GM23248 (cell line): ENCODE measurements at regions not wholly inside any gene's neighbourhood (a gene's known extent, or its start where the extent isn't known, plus 50 kb on each side); places are given as distances from the start of the nearest gene placed in this dataset.

Experiments used
- DNase-seq: peaks from one replicate; pipeline ENCODE4 v3.0.0-alpha.2; 2015
- H2AFZ ChIP-seq: fragments of 200-600 bp; sonication (generic); 2 replicates; pipeline ENCODE4 v1.6.1; 2016; ENCODE audit warnings: antibody characterized with exemption
- H3F3A ChIP-seq: fragments of 200-600 bp; sonication (generic); 2 replicates; pipeline ENCODE4 v1.6.1; 2016; ENCODE audit warnings: mild to moderate bottlenecking, antibody characterized with exemption, mixed run types; ENCODE audit not compliant: insufficient read depth
- H3K27ac ChIP-seq: fragments of 200-600 bp; sonication (generic); 2 replicates; pipeline ENCODE4 v1.5.1; 2016; ENCODE audit warnings: mild to moderate bottlenecking
- H3K27me3 ChIP-seq: fragments of 200-600 bp; sonication (generic); replicated peaks from 2 replicates; pipeline ENCODE4 v1.6.1; 2016; ENCODE audit warnings: mild to moderate bottlenecking; ENCODE audit not compliant: insufficient read depth
- H3K36me3 ChIP-seq: fragments of 200-600 bp; sonication (generic); 2 replicates; pipeline ENCODE4 v1.6.1; 2016; ENCODE audit warnings: low read depth, mild to moderate bottlenecking
- H3K4me1 ChIP-seq: fragments of 200-600 bp; sonication (generic); 2 replicates; pipeline ENCODE4 v1.6.1; 2016; ENCODE audit warnings: mild to moderate bottlenecking; ENCODE audit not compliant: insufficient read depth
- H3K4me2 ChIP-seq: fragments of 200-600 bp; sonication (generic); one replicate; pipeline ENCODE4 v1.6.1; 2016; ENCODE audit warnings: mild to moderate bottlenecking; ENCODE audit not compliant: unreplicated experiment
- H3K4me3 ChIP-seq: fragments of 200-600 bp; sonication (generic); 2 replicates; pipeline ENCODE4 v1.5.1; 2016; ENCODE audit warnings: mild to moderate bottlenecking
- H3K79me2 ChIP-seq: fragments of 200-600 bp; sonication (generic); 2 replicates; pipeline ENCODE4 v1.6.1; 2016; ENCODE audit warnings: mild to moderate bottlenecking; ENCODE audit not compliant: insufficient read depth
- H3K9ac ChIP-seq: fragments of 200-600 bp; sonication (generic); 2 replicates; pipeline ENCODE4 v1.6.1; 2016; ENCODE audit warnings: mild to moderate bottlenecking
- H3K9me2 ChIP-seq: fragments of 200-600 bp; sonication (generic); 2 replicates; pipeline ENCODE4 v1.6.1; 2016; ENCODE audit warnings: mixed run types, mild to moderate bottlenecking, moderate library complexity; ENCODE audit not compliant: insufficient read depth
- H3K9me3 ChIP-seq: fragments of 200-600 bp; sonication (generic); one replicate; pipeline ENCODE4 v1.6.1; 2017; ENCODE audit warnings: low read depth
- H4K20me1 ChIP-seq: fragments of 200-600 bp; sonication (generic); 2 replicates; pipeline ENCODE4 v1.6.0; 2016; ENCODE audit not compliant: insufficient read depth
- EZH2 ChIP-seq: fragments of 200-600 bp; sonication (generic); IDR thresholded peaks from 2 replicates; pipeline ENCODE4 v1.6.1; 2018; ENCODE audit warnings: antibody characterized with exemption, mild to moderate bottlenecking; ENCODE audit not compliant: insufficient read depth, poor library complexity, severe bottlenecking
- EZH2phosphoT487 ChIP-seq: fragments of 200-600 bp; sonication (generic); IDR thresholded peaks from 2 replicates; pipeline ENCODE4 v1.6.1; 2018; ENCODE audit warnings: antibody characterized with exemption, moderate library complexity, mild to moderate bottlenecking, low read depth; ENCODE audit not compliant: insufficient read depth
- WGBS, 2 experiments: methylation state at CpG; one replicate each; pipeline ENCODE4 v1.1.6; 2015 to 2017; ENCODE audit warnings: low lambda C conversion rate in 2 of 2, low coverage in 1 of 2; ENCODE audit errors: missing lambda C conversion rate in 2 of 2; 5-methylcytosine and 5-hydroxymethylcytosine counted together
- in situ Hi-C: fragments of 300-500 bp; cut with MboI; formaldehyde crosslinking; loops from 2 replicates; pipeline ENCODE4 v1.15.0; 2020

- no peak overlapping the region for H3K4me3 ChIP-seq
- H2AFZ ChIP-seq: no peak overlapping the region
- H3K27me3 ChIP-seq: peaks cover 6% of the 10 kb centered on the region
- H3K27ac ChIP-seq: no peak overlapping the region
- 97% methylated on average over 7 of the region's 7 CpGs for WGBS, 2 experiments
- H3K9me2 ChIP-seq: no peaks in the 10 kb centered on the region
- H3K36me3 ChIP-seq: no peaks in the 10 kb centered on the region
- TF ChIP-seq EZH2phosphoT487 (no peak), EZH2 (no peak)
- no peaks in the 10 kb centered on the region for H3K9me3 ChIP-seq
- peaks cover 25% of the 10 kb centered on the region for H3F3A ChIP-seq
- no peaks in the 10 kb centered on the region for H4K20me1 ChIP-seq
- in situ Hi-C loops: no loop called here
- H3K4me2 ChIP-seq: no peak overlapping the region
- peaks cover 31% of the 10 kb centered on the region for H3K4me1 ChIP-seq
- no peak overlapping the region for H3K9ac ChIP-seq
- no peaks in the 10 kb centered on the region for H3K79me2 ChIP-seq
- DNase-seq: no peak
Measured at GRCh38 chr6:168154263-168154917, 75.4 kb upstream of the FRMD1 start.

- H3K4me1 ChIP-seq: peaks cover 26% of the 10 kb centered on the region
- H4K20me1 ChIP-seq: no peaks in the 10 kb centered on the region
- no peaks in the 10 kb centered on the region for H3K79me2 ChIP-seq
- no peak overlapping the region for H3K9ac ChIP-seq
- no peak overlapping the region for H2AFZ ChIP-seq
- H3K4me3 ChIP-seq: no peak overlapping the region
- H3K27ac ChIP-seq: no peak overlapping the region
- H3F3A ChIP-seq: peaks cover 16% of the 10 kb centered on the region
- no peak for DNase-seq
- no peaks in the 10 kb centered on the region for H3K9me2 ChIP-seq
- no peaks in the 10 kb centered on the region for H3K9me3 ChIP-seq
- H3K4me2 ChIP-seq: no peak overlapping the region
- in situ Hi-C loops: no loop called here
- peaks cover 11% of the 10 kb centered on the region for H3K27me3 ChIP-seq
- no peaks in the 10 kb centered on the region for H3K36me3 ChIP-seq
- WGBS, 2 experiments: 83 to 86% methylated on average over 11 of the region's 11 CpGs
- TF ChIP-seq EZH2phosphoT487 (no peak), EZH2 (no peak)
Measured at GRCh38 chr6:168153553-168153952, 74.5 kb upstream of the FRMD1 start.

- H2AFZ ChIP-seq: no peak overlapping the region
- H3K9me3 ChIP-seq: no peaks in the 10 kb centered on the region
- no peak for TF ChIP-seq EZH2phosphoT487
- H3F3A ChIP-seq: peaks cover 11% of the 10 kb centered on the region
- WGBS, 2 experiments: 81 to 86% methylated on average over 6 of the region's 6 CpGs
- DNase-seq: no peak
- no peaks in the 10 kb centered on the region for H3K79me2 ChIP-seq
- H3K36me3 ChIP-seq: no peaks in the 10 kb centered on the region
- H3K27ac ChIP-seq: no peak overlapping the region
- H3K4me1 ChIP-seq: peaks cover 20% of the 10 kb centered on the region
- H3K9ac ChIP-seq: no peak overlapping the region
- no peak overlapping the region for H3K4me2 ChIP-seq
- no peaks in the 10 kb centered on the region for H3K9me2 ChIP-seq
- H3K4me3 ChIP-seq: no peak overlapping the region
- no peaks in the 10 kb centered on the region for H4K20me1 ChIP-seq
- in situ Hi-C loops: no loop called here
- peaks cover 11% of the 10 kb centered on the region for H3K27me3 ChIP-seq
Measured at GRCh38 chr6:168152980-168153379, 74.0 kb upstream of the FRMD1 start.

GRCh38 chr6:168152306-168152963 lies 73.4 kb upstream of the FRMD1 start:
- Histone ChIP-seq H3K9ac (no peak overlapping the region), H3K27ac (no peak overlapping the region), H3K79me2 (no peaks in the 10 kb centered on the region), H2AFZ (no peak overlapping the region), H3K9me3 (no peaks in the 10 kb centered on the region), H3K4me2 (no peak overlapping the region), H3K27me3 (peaks cover 11% of the 10 kb centered on the region), H3K36me3 (no peaks in the 10 kb centered on the region), H3K4me1 (peaks cover 15% of the 10 kb centered on the region), H3F3A (peaks cover 7% of the 10 kb centered on the region), H3K9me2 (no peaks in the 10 kb centered on the region), H3K4me3 (no peak overlapping the region), H4K20me1 (no peaks in the 10 kb centered on the region)
- 74 to 76% methylated on average over 18 of the region's 18 CpGs for WGBS, 2 experiments
- TF ChIP-seq EZH2phosphoT487 (no peak), EZH2 (no peak)
- in situ Hi-C loops: no loop called here
- no peak for DNase-seq
